NOMO-1 treated with DMSO at 0.1 percent for 48 hours (cell line): ENCODE measurements at regions not wholly inside any gene's neighbourhood (a gene's known extent, or its start where the extent isn't known, plus 50 kb on each side); places are given as distances from the start of the nearest gene placed in this dataset.

Experiments used
- DNase-seq: peaks from one replicate; lab custom pipeline; 2025; ENCODE audit not compliant: unreplicated experiment; lab: John Stamatoyannopoulos, UW

DNA sequence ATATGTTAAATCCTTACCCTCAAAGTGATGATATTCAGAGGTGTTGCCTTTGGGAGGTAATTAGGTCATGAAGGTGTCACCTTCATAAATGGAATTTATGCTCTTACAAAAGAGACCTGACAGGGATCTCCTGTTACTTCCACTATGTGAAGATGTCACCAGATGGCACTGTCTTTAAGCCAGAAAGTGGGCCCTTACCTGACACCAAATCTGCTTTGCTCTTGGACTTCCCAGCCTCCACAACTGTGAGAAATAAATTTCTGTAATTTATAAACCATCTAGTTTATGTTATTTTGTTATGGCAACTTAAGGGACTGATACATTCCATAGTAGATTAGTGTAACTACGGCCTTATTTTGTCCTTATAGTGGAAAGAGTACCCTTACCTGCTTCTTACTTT, 358.3 kb upstream of the SALL1 start:
- no peak for DNase-seq

DNA sequence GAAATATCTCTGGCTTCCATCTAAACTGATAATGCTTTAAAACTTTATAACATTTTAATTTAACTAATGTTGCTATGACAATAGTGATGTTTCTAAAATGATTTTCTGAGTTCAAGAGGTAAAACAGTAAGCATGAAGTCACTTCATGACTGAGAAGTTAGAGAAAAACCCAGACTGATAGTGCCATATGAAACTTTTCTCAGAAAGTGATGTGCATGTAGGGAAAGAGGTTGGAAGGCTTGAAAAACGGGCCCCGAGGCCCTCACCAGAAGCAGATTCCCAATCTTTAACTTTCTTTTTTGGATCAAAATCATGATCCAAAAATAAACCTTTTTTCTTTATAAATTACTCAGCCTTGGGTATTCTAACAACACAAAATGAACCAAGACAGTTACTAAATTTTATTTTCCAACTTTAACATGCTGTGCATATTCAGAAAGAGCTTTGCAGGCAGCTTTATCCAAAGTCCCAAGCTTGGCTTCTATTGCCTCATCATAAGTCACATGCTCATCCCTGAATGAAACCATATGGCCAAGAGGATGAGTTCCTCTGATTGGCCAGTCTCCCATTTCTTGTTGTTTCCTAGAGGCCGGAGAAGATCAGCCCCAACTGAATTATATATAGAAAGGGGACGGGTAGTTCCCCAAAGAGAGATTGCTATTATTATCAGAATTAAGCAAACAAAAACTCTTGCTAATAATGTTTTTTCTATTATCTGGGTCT, 357.6 kb upstream of the SALL1 start:
- no peak for DNase-seq

DNA sequence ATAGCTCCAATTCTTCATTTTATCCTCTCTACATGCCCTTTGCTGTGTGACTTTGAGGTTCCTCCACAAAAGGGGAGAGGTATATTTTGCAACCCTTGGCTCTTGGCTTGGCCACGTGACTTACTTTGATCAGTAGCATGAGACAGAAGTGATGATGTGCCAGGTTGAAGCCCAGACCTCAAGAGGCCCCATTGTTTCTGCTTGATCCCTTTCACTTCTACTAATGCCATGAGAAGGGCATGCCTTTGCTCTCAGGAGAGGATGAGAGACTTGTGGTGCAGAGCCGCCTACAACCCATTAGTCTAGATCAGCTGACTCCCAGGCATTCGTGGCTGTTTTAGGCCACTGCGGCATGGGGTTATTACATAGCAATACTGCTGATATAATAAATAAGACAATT, 356.2 kb upstream of the SALL1 start:
- DNase-seq = no peak

DNA sequence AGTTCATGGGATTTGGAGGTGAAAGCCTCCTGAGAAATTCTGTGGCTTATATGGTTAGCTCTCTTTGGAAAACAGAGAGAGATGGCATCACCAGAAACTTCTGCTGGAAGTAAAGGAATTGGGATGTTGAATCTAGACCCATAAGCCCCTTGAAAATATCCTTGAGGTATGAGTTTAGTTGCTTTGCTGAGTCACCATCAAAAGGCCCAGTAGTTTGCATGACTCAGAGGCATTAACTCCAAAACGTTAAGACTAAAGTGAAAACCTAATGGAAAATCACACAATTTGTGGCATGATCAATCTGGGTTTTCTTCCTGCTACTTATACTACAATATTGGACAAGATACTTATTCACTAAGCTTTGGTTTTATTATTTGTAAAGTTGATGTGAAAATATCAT, 349.2 kb upstream of the SALL1 start:
- DNase-seq = no peak

DNA sequence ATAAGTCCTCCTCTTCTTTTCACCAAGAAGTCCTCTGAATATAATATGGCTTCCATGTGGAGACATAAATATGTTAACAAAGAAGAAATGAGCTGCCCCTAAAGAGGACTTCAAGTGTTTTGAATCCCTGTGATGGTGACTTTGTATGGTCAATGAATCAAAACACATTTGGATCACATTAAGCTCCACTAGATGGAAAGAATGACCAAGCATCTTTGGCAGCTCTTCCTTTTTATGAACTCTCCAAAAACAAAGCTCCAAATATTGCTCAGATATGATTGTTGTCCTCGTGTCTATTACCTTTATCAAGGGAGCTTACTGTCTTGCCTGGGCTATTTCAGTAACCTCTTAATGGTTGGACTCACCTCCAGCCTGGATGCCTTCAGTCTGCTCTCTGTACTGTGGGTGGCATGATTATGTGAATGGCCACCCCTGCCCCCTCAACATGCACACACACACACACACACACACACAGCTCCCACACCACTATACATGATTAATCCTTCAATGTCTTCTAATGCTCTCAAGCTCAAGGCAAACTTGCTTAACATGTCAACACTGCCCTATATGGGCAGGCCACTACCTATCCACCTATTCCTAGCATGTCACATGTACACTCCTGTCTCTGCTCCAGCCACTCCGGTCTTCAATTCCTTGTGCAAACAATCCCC, 346.6 kb upstream of the SALL1 start:
- no peak for DNase-seq

DNA sequence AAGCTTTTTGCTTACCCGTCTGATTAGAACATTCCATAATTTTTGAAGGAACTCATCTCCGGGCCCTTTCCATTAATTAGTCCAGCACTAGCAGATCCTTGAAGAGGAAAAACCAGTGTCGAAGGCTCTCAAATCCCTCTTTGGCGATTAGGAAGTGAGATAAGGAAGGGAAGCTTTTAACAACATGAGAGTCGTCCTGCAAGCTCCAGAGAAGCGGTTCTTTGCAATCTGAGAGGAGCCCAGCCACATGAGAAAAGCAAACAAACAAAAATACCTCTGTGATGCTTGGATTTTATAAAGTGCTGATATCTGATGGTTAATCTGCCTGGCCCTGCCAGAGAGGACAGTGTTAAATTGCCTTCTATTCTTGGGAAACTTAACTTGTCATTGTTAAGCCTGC, 339.8 kb upstream of the SALL1 start:
- DNase-seq = no peak

DNA sequence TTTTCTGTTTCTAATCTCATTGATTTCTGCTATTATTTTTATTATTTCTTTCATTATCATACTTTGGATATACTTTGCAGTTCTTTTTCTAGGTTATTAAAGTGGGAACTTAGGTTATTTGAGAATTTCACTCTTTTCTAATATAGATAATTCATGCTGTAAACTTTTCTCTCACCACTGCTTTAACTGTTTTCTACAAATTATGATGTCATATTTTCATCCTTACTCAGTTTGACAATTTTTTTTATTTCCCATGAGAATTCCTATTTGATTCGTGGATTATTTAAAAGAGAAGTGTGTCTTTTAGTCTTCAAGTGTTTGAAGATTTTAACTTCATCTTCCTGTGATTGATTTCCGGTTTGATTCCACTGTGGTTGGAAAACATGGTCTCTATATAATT, 336.8 kb upstream of the SALL1 start:
- no peak for DNase-seq

DNA sequence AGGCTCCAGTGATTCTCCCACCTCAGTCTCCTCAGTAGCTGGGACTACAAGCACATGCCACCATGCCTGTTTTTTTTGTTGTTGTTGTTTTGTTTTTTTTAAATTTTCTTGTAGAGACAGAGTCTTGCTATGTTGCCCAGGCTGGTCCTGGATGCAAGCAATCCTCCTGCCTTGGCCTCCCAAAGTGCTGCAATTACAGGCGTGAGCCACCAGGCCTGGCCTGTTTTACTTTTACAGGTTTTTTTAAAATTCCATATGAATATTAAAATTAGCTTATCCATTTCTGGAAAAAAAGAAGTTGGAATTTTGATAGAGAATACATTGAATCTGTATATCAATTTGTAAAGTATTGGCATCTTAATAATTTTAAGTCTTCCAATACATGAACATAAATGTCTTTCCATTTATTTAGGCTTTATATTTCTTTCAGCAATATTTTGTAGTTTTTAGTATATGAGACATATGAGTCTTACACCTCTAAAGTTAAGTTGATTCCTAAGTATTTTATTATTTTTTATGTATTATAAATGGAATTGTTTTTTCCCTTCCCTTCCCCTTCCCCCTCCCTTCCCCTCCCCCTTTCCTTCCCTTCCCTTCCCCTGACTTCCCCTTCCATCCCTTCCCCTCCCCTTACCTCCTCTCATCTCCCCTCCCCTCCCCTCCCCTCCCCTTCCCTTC, 323.5 kb upstream of the SALL1 start:
- no peak for DNase-seq

DNA sequence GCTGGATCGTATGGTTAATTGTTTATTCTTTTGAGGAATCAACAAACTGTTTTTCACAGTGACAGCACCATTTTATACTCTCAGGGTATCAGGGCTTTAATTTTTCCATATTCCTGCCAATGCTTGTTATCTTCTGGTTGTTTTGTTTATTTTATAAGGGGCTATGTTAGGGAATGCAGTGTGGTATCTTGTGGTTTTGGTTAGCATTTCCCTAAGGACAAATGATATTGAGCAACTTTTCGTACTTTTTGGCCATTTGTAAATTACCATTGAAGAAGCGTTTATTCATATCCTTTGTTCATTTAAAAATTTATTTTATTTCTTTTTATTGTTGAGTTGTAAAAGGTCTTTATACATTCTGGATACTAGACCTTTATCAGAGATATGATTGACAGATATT, 322.0 kb upstream of the SALL1 start:
- no peak for DNase-seq

DNA sequence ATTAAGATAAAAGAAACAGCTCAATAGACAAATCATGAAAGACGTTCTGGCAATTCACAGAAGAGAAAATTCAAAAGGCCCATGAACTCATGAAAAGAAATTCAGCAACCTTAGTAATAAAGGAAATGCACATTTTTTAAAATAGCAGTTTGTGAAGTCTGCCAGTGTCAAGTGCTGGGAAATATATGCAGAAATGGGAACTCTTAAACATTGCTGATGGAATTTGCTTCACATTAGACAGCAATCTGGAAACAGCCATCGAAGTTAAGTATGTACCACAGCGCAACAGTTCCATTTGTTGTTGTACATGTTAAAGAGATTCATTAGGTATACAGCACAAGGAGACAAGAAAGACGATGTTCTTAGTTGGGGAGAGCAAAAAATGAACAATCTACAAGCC, 319.4 kb upstream of the SALL1 start:
- DNase-seq = no peak

DNA sequence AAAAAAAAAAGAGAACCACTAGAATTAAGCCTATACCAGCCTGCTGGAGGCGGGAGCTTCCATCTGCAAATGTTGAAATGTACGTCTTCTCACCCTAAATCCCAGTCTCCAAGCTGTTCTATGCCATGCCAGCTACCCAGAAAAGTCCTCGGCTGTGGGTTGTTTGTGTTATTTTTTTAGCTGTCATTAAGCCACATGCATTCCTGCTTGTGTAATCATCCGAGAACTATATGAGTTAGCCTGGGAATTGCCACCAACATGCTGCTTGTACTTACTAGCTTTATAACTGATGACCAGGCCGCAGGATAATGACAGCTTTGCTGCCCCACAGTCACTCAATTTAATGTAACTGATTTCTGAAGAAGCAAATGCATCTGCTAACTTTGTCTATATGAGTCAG, 313.9 kb upstream of the SALL1 start:
- no peak for DNase-seq

DNA sequence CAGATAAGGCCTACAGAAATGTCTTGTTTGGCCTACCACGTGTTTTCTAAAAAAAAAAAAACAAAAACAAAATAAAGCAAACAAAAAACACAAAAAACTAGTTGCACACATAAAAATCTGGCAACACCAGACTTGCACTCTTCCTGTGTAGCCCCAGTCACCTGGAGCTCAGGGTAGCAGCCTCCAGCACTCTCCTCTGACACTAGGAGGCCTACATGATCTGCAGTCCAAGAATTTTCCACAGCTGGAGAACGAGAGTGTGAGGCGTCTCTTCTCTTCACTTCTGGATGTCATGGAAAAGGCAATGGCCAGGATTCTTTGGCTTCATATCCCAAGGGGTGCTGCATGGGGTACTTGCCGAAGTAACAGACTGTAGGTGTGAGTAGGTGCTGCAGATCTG, 310.2 kb upstream of the SALL1 start:
- DNase-seq = no peak

DNA sequence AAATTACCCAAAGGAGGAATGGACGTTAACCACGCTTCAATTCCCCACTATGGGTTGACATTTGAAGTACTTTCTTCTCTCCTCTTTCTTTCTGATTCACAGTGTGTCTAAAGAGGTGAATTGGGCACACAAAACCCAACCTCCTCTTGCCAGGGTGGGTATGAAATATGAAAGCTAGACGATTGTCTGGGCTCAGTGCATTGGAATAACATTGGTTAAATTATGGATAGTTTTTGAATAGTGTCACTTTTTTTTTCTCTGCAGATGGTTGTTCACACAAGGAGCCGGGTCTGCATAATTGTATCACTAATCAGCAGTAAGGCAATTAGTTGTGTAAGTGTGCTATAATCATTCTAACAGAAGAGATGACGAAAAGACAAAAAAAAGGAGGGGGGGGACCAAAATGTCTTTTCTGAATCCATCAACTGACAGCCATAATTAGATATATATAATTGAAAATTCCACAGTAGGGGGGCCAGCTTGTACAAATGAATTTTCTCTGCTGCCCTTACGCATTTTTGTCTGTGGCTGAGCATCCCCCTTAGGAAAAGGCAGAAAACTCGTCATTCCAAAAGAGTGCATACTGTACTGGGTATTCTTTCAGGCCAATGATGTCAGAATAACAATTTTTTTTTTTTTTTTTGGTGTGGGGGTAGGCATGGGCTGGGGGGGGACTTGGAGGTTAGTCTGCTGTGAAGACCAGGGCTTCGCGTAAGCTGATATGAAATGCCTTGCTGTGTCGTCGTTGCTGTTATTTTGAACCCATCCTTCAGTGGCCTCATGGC, 307.5 kb upstream of the SALL1 start:
- DNase-seq = no peak

DNA sequence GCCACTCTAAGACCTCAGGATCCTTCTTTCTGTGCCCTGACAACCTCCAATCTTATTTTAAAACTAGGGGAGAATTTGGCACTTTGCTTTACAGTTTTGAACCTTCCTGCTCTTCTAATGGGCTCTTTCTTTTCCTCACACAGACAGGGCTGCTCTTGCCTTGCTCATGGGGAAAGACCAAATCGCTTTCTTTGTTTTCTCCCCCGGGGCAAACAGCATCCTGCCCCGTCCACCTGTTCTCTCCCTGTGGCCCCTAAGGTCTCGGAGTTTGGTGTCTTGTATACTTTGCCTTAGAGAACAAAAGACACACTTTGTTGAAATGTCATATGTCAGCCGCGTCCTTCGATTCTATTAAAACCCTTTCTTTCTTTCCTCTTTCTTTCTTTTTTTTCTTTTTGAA, 306.7 kb upstream of the SALL1 start:
- no peak for DNase-seq

DNA sequence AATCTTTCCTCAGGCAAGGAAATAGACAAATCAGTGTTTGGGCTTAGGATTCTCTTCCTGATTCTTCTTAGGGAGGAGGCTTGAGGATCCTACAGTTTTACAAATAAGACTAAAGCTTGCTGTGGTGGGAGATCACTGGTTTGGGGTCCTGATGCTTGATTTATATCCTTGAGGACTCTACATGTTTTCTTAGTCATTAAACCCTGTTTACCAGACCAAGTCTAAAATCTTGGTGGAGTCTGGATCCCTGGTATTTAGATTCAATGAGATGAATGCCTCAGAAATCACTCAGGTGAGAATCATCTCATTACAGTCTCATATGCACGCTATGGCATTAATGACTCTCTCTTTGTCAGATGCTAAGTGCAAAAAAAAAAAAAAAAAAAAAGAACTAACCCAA, 304.3 kb upstream of the SALL1 start:
- DNase-seq = no peak

DNA sequence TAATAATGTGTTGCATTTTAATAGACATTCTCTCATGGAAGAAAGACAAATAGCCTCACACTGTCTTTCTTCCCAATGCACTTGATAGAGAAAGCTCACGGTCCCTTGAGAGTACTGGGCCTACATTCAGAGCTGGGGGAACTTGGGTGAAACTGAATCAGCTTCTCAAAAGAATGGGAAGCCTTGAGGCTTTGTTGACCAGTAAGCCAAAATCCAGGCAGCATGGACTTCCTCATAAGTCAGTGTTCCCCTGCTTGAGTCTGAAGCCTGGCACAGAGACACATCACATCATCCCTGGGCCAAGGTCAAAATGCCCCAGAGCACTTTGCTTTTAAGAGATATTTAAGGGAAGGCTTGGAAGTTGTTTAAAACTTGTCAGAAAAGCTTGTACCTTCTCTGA, 302.2 kb upstream of the SALL1 start:
- no peak for DNase-seq

DNA sequence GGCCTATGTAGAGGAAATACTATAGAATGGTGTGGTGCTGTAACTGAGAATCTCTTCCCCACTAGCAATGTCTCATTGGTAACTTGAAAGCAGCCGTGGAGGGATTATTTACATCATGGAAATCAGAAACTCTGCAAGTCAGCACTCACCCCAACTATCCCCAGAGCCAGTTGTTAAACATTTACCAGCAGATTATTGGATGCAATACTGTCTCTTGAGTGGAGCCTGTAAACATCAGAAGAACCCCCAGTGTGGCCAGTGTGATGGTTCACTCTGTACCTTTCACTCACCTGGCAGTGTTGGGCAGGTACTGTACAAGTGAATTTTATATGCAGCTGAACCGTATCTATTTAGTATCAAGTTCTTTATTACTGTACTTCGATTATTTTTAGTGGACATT, 299.8 kb upstream of the SALL1 start:
- no peak for DNase-seq

DNA sequence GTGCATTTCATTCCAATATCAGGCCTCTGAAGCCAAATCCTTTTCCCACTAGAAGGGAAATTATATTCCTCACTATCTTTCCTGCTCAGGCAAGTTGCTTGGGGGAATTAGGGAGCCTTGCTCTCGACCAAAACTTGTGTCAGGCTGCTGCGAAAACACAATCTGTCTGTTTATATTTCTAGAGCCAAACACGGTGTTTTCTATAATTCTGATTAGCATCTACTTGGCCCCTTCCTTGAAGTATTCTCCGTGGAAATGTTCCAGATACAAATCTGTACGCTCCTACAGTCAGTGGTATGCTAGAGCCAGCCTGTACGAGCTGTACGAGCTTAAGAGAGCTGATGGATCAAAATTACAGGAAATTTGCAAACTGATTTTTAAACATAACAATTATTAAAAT, 299.3 kb upstream of the SALL1 start:
- DNase-seq = no peak

DNA sequence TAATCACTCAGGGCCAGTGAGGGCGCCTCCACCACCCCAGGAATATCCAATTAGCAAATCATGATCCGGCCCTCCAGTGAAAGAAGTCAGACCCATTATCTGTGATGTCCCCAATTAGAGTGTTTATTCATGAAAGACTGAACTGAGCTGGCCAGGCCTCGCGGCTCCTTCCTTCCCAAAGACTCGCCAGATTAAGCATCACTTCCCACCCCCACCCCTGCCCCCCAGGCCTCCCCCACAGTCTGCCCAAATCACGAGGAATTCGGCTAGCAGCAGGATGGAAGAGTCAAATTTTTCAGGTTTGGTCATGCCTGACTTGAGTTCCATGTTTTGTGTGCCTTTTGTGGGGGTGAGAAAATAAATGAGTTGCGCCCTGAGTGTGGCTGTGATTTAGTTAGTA, 298.4 kb upstream of the SALL1 start:
- DNase-seq = no peak

DNA sequence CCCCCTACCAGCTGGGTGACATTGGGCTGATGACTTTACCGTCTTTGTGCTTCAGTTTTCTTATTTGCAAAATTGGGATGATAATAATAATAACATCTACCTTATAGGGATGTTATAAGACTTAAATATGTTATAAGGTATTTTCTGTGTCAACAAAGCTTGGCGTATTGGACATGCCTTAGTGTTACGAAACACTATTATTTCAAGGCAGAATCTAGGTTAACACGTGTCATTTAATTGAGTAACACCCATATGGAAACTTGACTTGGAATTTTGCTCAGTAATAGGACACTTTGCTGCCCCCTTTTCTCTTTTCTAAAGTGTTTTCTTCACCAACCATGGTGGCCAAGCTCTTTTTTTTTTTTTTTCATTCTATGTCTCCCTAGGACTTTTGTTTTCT, 294.2 kb upstream of the SALL1 start:
- DNase-seq = no peak

DNA sequence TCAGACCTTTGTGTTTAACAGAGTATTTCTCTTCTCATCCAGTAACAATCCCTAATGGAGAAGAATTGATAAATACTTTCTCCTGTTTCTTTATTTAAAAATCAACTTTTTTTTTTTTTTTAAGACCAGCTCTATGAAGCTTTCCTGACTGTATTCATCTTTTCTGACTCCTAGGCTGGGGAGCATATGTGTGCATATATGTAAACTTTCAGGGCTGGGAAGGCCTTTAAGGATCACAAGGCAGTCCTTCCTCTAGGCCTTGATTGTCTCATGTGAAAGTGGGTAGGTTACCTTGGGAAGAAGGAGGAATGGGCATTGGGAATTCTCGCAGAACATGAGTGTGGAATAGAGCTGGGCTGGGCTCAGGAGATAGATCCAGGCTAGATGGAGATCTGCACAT, 292.9 kb upstream of the SALL1 start:
- DNase-seq = no peak
